OCI-LY7 (cell line): ENCODE measurements at regions not wholly inside any gene's neighbourhood (a gene's known extent, or its start where the extent isn't known, plus 50 kb on each side); places are given as distances from the start of the nearest gene placed in this dataset.
A peak's percentile ranks its signal among the peaks of the same experiment; 100 is the strongest.

Experiments used
- BruUV-seq: library from RNA; stranded (reverse); fragments of 400-500 nt; replicated peaks from 2 replicates; lab custom pipeline; 2021; lab: Mats Ljungman, UMichigan
- CTCF ChIA-PET: fragments of 300-600 bp; sonication (Branson Sonifier 250); formaldehyde crosslinking; loops from one replicate; lab custom pipeline; 2022; ENCODE audit warnings: antibody characterized with exemption; ENCODE audit not compliant: unreplicated experiment; lab: Charles Lee
- POLR2A ChIA-PET: fragments of 300-600 bp; sonication (Branson Sonifier 250); formaldehyde crosslinking; loops from one replicate; lab custom pipeline; 2022; ENCODE audit warnings: antibody characterized with exemption; lab: Charles Lee
- DNase-seq: peaks from one replicate; pipeline ENCODE4 v3.0.0-alpha.2; 2015; ENCODE audit warnings: low spot score
- H2AFZ ChIP-seq: fragments of 200-600 bp; sonication (generic), shearing (Covaris generic); 2 replicates; pipeline ENCODE4 v1.6.1; 2014; ENCODE audit warnings: mild to moderate bottlenecking, antibody characterized with exemption, low read length, moderate library complexity
- H3K27ac ChIP-seq: fragments of 200-600 bp; sonication (generic); 2 replicates; pipeline ENCODE4 v1.5.1; 2014; ENCODE audit warnings: mixed run types, low read depth, mild to moderate bottlenecking, moderate library complexity, low read length, inconsistent platforms; ENCODE audit not compliant: poor library complexity, severe bottlenecking
- H3K36me3 ChIP-seq: fragments of 200-600 bp; sonication (generic); 2 replicates; pipeline ENCODE4 v1.6.1; 2014; ENCODE audit warnings: mild to moderate bottlenecking, antibody characterized with exemption, low read length, moderate library complexity, mixed read lengths; ENCODE audit not compliant: insufficient read depth
- H3K4me1 ChIP-seq: fragments of 200-600 bp; sonication (generic); 2 replicates; pipeline ENCODE4 v1.5.1; 2014; ENCODE audit warnings: mild to moderate bottlenecking, low read length; ENCODE audit not compliant: insufficient read depth, poor library complexity, severe bottlenecking
- H3K4me2 ChIP-seq: fragments of 200-600 bp; sonication (generic); 2 replicates; pipeline ENCODE4 v1.6.1; 2014; ENCODE audit warnings: mild to moderate bottlenecking, low read length
- H3K4me3 ChIP-seq: fragments of 200-600 bp; sonication (generic); 2 replicates; pipeline ENCODE4 v1.5.1; 2014; ENCODE audit warnings: mild to moderate bottlenecking, low read depth, low read length; ENCODE audit not compliant: poor library complexity, severe bottlenecking
- H3K79me2 ChIP-seq: fragments of 200-600 bp; sonication (generic); 2 replicates; pipeline ENCODE4 v1.6.1; 2016; ENCODE audit warnings: low read depth, mild to moderate bottlenecking, low read length, moderate library complexity, mixed read lengths; ENCODE audit not compliant: insufficient read depth
- H3K9me2 ChIP-seq: fragments of 200-600 bp; sonication (generic); 2 replicates; pipeline ENCODE4 v1.6.1; 2016; ENCODE audit warnings: mild to moderate bottlenecking, low read length, mixed read lengths; ENCODE audit not compliant: insufficient read depth
- H3K9me3 ChIP-seq: fragments of 200-600 bp; sonication (generic); 2 replicates; pipeline ENCODE4 v1.6.1; 2014; ENCODE audit warnings: mild to moderate bottlenecking, mixed run types, low read length, mixed read lengths
- H4K20me1 ChIP-seq: fragments of 200-600 bp; sonication (generic); 2 replicates; pipeline ENCODE4 v1.6.1; 2014; ENCODE audit warnings: mild to moderate bottlenecking, antibody characterized with exemption, low read length, moderate library complexity, mixed read lengths; ENCODE audit not compliant: insufficient read depth
- EZH2phosphoT487 ChIP-seq: fragments of 200-600 bp; sonication (generic); IDR thresholded peaks from 2 replicates; pipeline ENCODE4 v1.6.1; 2018; ENCODE audit warnings: low read depth, borderline replicate concordance, mild to moderate bottlenecking, mixed run types, antibody characterized with exemption, low read length, moderate library complexity, mixed read lengths
- intact Hi-C: fragments of 100-400 bp; cut with micrococcal nuclease; formaldehyde crosslinking; loops from one replicate; pipeline ENCODE4 v1.10.0; 2022; ENCODE audit not compliant: unreplicated experiment
- TF ChIP-seq, protein P1 (sequence below): fragments of 200-600 bp; sonication (generic); conservative IDR thresholded peaks from 2 replicates; pipeline ENCODE4 v1.5.1; 2014; ENCODE audit warnings: mild to moderate bottlenecking, antibody characterized with exemption, low read length, moderate library complexity, mixed read lengths

DNA sequence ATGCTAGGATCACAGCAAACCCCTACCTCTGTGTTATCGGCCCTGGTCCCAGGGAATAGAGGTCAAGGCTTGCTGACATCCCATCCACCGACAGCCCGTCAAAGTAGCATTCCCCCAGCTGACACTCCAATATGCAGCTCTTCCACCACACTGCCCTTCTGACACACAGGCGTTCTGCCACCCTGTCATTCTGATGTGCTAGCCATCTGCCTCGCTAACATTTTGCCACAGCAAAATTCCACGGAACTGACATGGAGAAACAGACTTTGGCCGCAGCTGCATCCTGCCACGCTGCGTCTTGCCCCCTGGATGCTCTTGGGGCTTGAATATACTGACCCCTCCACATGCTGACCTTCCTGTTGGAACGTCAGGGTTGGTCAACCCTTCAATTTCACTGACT, 163.2 kb upstream of the CSF3R start:
- DNase-seq = no peak
- intact Hi-C loops = no loop called here
- no peak overlapping the region for H3K4me3 ChIP-seq
- peaks cover 35% of the 10 kb centered on the region for H3K4me1 ChIP-seq
- H3K4me2 ChIP-seq = no peak overlapping the region
- no peaks in the 10 kb centered on the region for H3K9me2 ChIP-seq
- ChIA-PET CTCF (no interaction called here), POLR2A (no interaction called here)
- H3K79me2 ChIP-seq = no peaks in the 10 kb centered on the region
- H2AFZ ChIP-seq = no peak overlapping the region
- TF ChIP-seq, protein P1, sequence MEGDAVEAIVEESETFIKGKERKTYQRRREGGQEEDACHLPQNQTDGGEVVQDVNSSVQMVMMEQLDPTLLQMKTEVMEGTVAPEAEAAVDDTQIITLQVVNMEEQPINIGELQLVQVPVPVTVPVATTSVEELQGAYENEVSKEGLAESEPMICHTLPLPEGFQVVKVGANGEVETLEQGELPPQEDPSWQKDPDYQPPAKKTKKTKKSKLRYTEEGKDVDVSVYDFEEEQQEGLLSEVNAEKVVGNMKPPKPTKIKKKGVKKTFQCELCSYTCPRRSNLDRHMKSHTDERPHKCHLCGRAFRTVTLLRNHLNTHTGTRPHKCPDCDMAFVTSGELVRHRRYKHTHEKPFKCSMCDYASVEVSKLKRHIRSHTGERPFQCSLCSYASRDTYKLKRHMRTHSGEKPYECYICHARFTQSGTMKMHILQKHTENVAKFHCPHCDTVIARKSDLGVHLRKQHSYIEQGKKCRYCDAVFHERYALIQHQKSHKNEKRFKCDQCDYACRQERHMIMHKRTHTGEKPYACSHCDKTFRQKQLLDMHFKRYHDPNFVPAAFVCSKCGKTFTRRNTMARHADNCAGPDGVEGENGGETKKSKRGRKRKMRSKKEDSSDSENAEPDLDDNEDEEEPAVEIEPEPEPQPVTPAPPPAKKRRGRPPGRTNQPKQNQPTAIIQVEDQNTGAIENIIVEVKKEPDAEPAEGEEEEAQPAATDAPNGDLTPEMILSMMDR = no peak
- no peak overlapping the region for H3K27ac ChIP-seq
- no peaks in the 10 kb centered on the region for H3K9me3 ChIP-seq
- no peaks in the 10 kb centered on the region for H3K36me3 ChIP-seq
- BruUV-seq = no TSS peak
- no peaks in the 10 kb centered on the region for H4K20me1 ChIP-seq

DNA sequence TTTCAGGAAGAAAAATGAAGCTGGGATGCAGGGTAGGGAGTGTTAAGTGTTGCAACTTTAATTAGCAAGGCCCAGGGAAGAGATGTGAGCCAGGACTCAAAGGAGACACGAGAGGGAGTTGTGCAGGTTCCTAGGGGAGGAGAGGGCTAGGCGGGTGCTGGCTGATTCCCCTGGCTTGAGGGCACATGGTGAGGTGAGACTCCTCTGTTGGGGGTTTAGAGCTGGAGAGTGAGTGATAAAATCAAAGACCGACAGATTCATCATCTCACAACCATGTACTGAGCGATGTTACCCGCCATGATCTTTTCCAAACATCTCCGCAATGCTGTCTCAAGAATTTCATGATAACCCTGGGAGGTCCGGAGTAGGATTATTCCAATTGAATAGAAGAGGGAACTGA, 161.8 kb upstream of the CSF3R start:
- DNase-seq = no peak
- no TSS peak for BruUV-seq
- Histone ChIP-seq H3K9me3 (no peaks in the 10 kb centered on the region), H2AFZ (no peak overlapping the region), H3K4me1 (peaks cover 35% of the 10 kb centered on the region), H3K27ac (no peak overlapping the region), H3K9me2 (no peaks in the 10 kb centered on the region), H3K79me2 (no peaks in the 10 kb centered on the region), H3K4me3 (no peak overlapping the region), H4K20me1 (no peaks in the 10 kb centered on the region), H3K4me2 (peak overlapping the region; percentile 68), H3K36me3 (no peaks in the 10 kb centered on the region)
- POLR2A ChIA-PET = no interaction called here
- intact Hi-C loops = no loop called here
- TF ChIP-seq, protein P1 = no peak
- TF ChIP-seq EZH2phosphoT487 = no peak
- CTCF ChIA-PET = interaction anchor here (0.6 kb wide), 1 partner anchor 37 kb away, joined by 4 read pairs; no protein-coding TSS in a partner anchor

DNA sequence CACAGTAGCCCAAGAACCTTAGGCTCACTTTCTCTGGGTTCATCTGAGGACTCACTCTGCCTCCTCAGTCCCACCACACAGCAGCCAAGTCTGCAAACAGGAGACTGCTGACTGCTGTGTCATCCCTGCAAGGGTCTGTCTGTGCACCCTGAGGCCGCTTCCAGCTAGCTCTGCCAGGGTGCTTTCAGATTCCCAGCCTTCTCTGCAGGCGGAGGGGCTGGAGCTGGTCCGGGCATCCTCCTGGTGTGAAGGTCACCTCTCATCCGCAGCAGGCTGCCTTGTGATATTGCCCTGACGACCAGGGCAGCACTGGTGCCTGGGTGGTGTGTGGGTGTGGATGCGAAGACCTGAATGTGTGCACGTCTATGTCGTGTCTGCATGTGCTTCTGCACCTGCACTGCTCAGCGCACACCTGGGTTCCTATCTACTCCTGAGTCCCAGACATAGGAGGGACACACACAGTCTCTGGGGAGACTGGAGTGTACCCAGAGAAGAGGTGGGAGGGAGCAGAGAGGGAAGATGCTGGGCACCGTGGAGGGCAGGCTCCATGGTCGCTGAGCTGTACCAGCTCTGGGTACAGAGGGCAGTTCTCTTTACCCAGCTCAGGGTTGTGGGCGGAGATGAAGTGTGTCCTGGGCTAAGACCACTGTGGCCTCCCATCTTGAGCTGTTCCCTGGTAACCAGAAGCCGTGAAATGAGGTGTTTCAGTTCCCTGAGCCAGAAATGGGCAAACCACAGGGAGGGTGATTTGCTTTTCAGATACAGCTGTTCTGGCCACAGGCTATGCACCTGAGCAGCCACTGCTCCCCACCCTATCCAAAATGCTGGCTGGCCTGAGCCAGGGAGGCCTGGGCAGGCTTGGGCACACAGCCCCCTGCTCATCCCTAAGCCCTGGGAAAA, 160.9 kb upstream of the CSF3R start:
- H3K27ac ChIP-seq = no peak overlapping the region

More for the DNA sequence above, 160.9 kb upstream of the CSF3R start:
- ChIA-PET POLR2A (no interaction called here), CTCF (interaction anchor here (0.6 kb wide), 1 partner anchor 12 kb away, joined by 3 read pairs; no protein-coding TSS in a partner anchor)
- no peaks in the 10 kb centered on the region for H3K36me3 ChIP-seq
- peak overlapping the region; percentile 68 for H3K4me2 ChIP-seq
- intact Hi-C loops = no loop called here
- no peak overlapping the region for H2AFZ ChIP-seq
- H3K4me1 ChIP-seq = peaks cover 35% of the 10 kb centered on the region
- BruUV-seq = no TSS peak
- no peaks in the 10 kb centered on the region for H4K20me1 ChIP-seq
- no peaks in the 10 kb centered on the region for H3K9me2 ChIP-seq
- H3K79me2 ChIP-seq = no peaks in the 10 kb centered on the region
- TF ChIP-seq EZH2phosphoT487 = no peak
- TF ChIP-seq, protein P1 = no peak
- H3K4me3 ChIP-seq = peak overlapping the region; percentile 20
- no peaks in the 10 kb centered on the region for H3K9me3 ChIP-seq
- peak; percentile 45 for DNase-seq
